Keratinocyte (primary cell): ENCODE measurements at regions not wholly inside any gene's neighbourhood (a gene's known extent, or its start where the extent isn't known, plus 50 kb on each side); places are given as distances from the start of the nearest gene placed in this dataset.

Source experiments
- DNase-seq: peaks from one replicate; pipeline ENCODE4 v3.0.0-alpha.2; 2011; ENCODE audit warnings: low read depth, missing footprints, low spot score
- FAIRE-seq: peaks from 2 replicates; lab custom pipeline; 2011; peaks lifted over from hg19 to GRCh38; lab: Jason Lieb, UNC
- H2AFZ ChIP-seq: 2 replicates; pipeline ENCODE4 v1.6.0; 2012; ENCODE audit warnings: low read length, control low read depth, inconsistent platforms; ENCODE audit not compliant: control insufficient read depth
- H3K27ac ChIP-seq: 2 replicates; pipeline ENCODE4 v1.5.1; 2011; ENCODE audit warnings: low read length; ENCODE audit not compliant: control insufficient read depth, insufficient read depth
- H3K27me3 ChIP-seq: 3 replicates; pipeline ENCODE4 v1.6.0; 2011; ENCODE audit warnings: low read length; ENCODE audit not compliant: control insufficient read depth, insufficient read depth; ENCODE audit errors: extremely low read depth
- H3K36me3 ChIP-seq, 2 experiments: 2 replicates in 1 of 2; 3 replicates in 1 of 2; pipeline ENCODE4 v1.5.1; 2011; ENCODE audit warnings: low read length in 2 of 2, mild to moderate bottlenecking in 1 of 2; ENCODE audit not compliant: control insufficient read depth in 2 of 2, insufficient read depth in 2 of 2; ENCODE audit errors: extremely low read depth in 1 of 2
- H3K4me1 ChIP-seq: 3 replicates; pipeline ENCODE4 v1.5.1; 2011; ENCODE audit warnings: low read length; ENCODE audit not compliant: control insufficient read depth, insufficient read depth; ENCODE audit errors: extremely low read depth
- H3K4me2 ChIP-seq: 3 replicates; pipeline ENCODE4 v1.6.0; 2011; ENCODE audit warnings: low read depth, low read length; ENCODE audit not compliant: control insufficient read depth, insufficient read depth; ENCODE audit errors: extremely low read depth
- H3K4me3 ChIP-seq, 3 experiments: fragments of 200-600 bp in 1 of 3; sonication (generic) in 1 of 3; 2 replicates in 2 of 3; 3 replicates in 1 of 3; pipeline ENCODE4 v1.5.1; 2011 to 2016; ENCODE audit warnings: low read length in 3 of 3, mild to moderate bottlenecking in 3 of 3, control low read depth in 2 of 3, inconsistent platforms in 1 of 3, low read depth in 1 of 3, mixed read lengths in 1 of 3, mixed run types in 1 of 3, moderate library complexity in 1 of 3; ENCODE audit not compliant: control insufficient read depth in 2 of 3, insufficient read depth in 2 of 3; ENCODE audit errors: extremely low read depth in 1 of 3
- H3K79me2 ChIP-seq: 2 replicates; pipeline ENCODE4 v1.6.0; 2012; ENCODE audit warnings: low read length; ENCODE audit not compliant: control insufficient read depth, insufficient read depth
- H3K9ac ChIP-seq: 3 replicates; pipeline ENCODE4 v1.6.0; 2011; ENCODE audit warnings: low read length; ENCODE audit not compliant: control insufficient read depth, insufficient read depth; ENCODE audit errors: extremely low read depth
- H3K9me1 ChIP-seq: 3 replicates; pipeline ENCODE4 v1.6.0; 2011; ENCODE audit warnings: low read length; ENCODE audit not compliant: control insufficient read depth, insufficient read depth; ENCODE audit errors: extremely low read depth
- H3K9me3 ChIP-seq: 2 replicates; pipeline ENCODE4 v1.5.1; 2012; ENCODE audit warnings: low read depth, low read length; ENCODE audit not compliant: control insufficient read depth
- H4K20me1 ChIP-seq: 3 replicates; pipeline ENCODE4 v1.6.0; 2011; ENCODE audit warnings: low read length; ENCODE audit not compliant: control insufficient read depth, insufficient read depth; ENCODE audit errors: extremely low read depth
- CTCF ChIP-seq, 3 experiments: IDR thresholded peaks in 1 of 3; conservative IDR thresholded peaks in 1 of 3; optimal IDR thresholded peaks in 1 of 3; 2 replicates in 2 of 3; 3 replicates in 1 of 3; pipeline versions ENCODE3 to v1.5.1; 2011; ENCODE audit warnings: low read length in 3 of 3, mild to moderate bottlenecking in 3 of 3, moderate library complexity in 2 of 3, control low read depth in 1 of 3, inconsistent platforms in 1 of 3; ENCODE audit not compliant: insufficient read depth in 2 of 3; ENCODE audit errors: extremely low read depth in 1 of 3
- EZH2 ChIP-seq: IDR thresholded peaks from one replicate; pipeline ENCODE4 v1.6.1; 2012; ENCODE audit warnings: inconsistent platforms, mild to moderate bottlenecking, low read length, moderate library complexity
- dilution Hi-C: fragments of 300-500 bp; cut with MboI; formaldehyde crosslinking; loops from one replicate; pipeline ENCODE4 v1.7.0; 2020; ENCODE audit warnings: low sequenced_read_pairs; ENCODE audit not compliant: extremely low pct_ligation_motif_present

DNA sequence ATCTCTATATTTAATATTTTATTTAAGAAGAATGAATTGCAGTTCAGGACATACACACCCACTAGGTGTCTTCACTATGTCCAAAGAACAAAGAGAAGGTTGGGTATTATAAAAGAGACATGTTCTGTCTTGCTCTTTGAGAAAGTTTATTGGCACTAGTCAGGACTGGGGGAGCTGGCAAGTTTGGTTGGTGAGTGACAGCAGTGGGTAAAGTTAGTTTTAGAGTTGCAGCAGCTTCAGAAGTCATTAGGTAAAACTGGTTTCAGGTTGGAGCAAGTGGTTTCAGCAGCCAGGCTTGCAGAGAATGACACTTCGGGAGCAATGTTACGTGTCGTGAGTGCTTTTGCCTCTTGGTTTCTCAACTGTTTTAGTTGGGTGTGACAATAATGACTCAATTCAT is 142.2 kb upstream of the HS3ST3A1 start:
- no peaks in the 10 kb centered on the region for H3K36me3 ChIP-seq
- no peak overlapping the region for H3K4me3 ChIP-seq
- H4K20me1 ChIP-seq = no peaks in the 10 kb centered on the region
- no peak overlapping the region for H3K27ac ChIP-seq
- no peak overlapping the region for H3K9ac ChIP-seq
- no peak overlapping the region for H3K4me2 ChIP-seq
- H3K4me1 ChIP-seq = peaks cover 4% of the 10 kb centered on the region
- H3K79me2 ChIP-seq = no peaks in the 10 kb centered on the region
- no peaks in the 10 kb centered on the region for H3K9me3 ChIP-seq
- TF ChIP-seq CTCF (optimal IDR thresholded peaks at IDR 0.05 in 1 of 3, IDR thresholded peaks at IDR 0.05 in 1 of 3, conservative IDR thresholded peaks at IDR 0.05 in 1 of 3; ENCODE audit: extremely low read depth in 1 of 3, insufficient read depth in 2 of 3, low read length in 3 of 3) = no peak
- no peak for TF ChIP-seq EZH2
- dilution Hi-C loops = no loop called here
- no peak for DNase-seq
- FAIRE-seq = no peak
- H3K27me3 ChIP-seq = no peaks in the 10 kb centered on the region
- no peaks in the 10 kb centered on the region for H3K9me1 ChIP-seq
- H2AFZ ChIP-seq = no peak overlapping the region

DNA sequence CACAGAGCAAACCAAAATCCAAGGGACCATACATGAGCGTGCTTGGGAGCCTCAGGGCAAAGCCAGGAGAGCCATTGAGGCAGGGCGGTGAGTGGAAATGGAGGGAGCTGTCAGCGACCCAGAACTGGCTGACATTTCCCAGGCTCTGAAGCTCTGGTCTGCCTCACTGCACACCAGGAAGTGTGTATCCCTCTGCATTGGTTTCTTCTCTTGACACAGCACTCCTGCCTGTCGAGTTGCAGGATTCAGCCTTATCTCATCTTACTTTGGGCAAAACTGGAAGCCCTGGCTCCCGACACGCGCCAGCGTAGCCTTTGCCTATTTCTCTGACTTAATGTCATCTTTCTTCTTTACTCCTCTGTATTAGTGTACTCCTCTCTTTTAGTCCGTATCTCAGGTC is 144.7 kb upstream of the HS3ST3A1 start:
- FAIRE-seq (no peak), DNase-seq (no peak)
- Histone ChIP-seq H3K4me2 (no peak overlapping the region), H3K9me3 (no peaks in the 10 kb centered on the region), H3K79me2 (no peaks in the 10 kb centered on the region), H3K4me1 (peaks cover 4% of the 10 kb centered on the region), H3K4me3 (no peak overlapping the region), H3K9ac (no peak overlapping the region), H3K27me3 (no peaks in the 10 kb centered on the region), H3K36me3 (no peaks in the 10 kb centered on the region), H3K9me1 (no peaks in the 10 kb centered on the region), H4K20me1 (no peaks in the 10 kb centered on the region), H3K27ac (no peak overlapping the region), H2AFZ (no peak overlapping the region)
- dilution Hi-C loops = no loop called here
- TF ChIP-seq EZH2 (no peak), CTCF (optimal IDR thresholded peaks at IDR 0.05 in 1 of 3, IDR thresholded peaks at IDR 0.05 in 1 of 3, conservative IDR thresholded peaks at IDR 0.05 in 1 of 3; ENCODE audit: extremely low read depth in 1 of 3, insufficient read depth in 2 of 3, low read length in 3 of 3) (no peak)
